ENCODE measurements at regions not wholly inside any gene's neighbourhood (a gene's known extent, or its start where the extent isn't known, plus 50 kb on each side); places are given as distances from the start of the nearest gene placed in this dataset.

DNA sequence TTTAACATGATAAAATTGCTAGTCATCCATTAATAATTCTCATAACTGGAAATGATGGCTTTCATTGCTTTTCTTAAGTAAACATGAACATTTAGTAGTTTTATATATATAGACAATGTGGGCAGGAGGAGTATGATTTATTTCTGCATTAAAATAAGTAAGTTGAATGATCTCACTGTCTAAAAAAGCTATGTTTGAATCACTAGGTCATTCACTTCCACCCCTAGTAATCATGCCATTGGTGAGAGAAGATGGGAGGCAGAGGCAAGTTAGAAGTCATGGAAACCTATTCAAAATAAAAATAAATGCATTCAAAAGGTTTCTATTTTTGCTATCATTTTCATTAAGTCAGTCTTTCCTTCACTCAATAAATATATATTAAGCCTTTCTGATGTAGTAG lies 226.4 kb downstream of the DUSP10 start:
- Histone ChIP-seq H3K36me3 (no peaks in the 10 kb centered on the region), H3K27me3 (ENCODE audit: insufficient read depth, low read depth, severe bottlenecking) (no peaks in the 10 kb centered on the region), H3K4me3 (ENCODE audit: low read depth, low read length) (no peak overlapping the region), H3K27ac (no peak overlapping the region), H3K9me3 (ENCODE audit: severe bottlenecking) (no peaks in the 10 kb centered on the region)
- no peak for DNase-seq
- TF ChIP-seq, protein P1, sequence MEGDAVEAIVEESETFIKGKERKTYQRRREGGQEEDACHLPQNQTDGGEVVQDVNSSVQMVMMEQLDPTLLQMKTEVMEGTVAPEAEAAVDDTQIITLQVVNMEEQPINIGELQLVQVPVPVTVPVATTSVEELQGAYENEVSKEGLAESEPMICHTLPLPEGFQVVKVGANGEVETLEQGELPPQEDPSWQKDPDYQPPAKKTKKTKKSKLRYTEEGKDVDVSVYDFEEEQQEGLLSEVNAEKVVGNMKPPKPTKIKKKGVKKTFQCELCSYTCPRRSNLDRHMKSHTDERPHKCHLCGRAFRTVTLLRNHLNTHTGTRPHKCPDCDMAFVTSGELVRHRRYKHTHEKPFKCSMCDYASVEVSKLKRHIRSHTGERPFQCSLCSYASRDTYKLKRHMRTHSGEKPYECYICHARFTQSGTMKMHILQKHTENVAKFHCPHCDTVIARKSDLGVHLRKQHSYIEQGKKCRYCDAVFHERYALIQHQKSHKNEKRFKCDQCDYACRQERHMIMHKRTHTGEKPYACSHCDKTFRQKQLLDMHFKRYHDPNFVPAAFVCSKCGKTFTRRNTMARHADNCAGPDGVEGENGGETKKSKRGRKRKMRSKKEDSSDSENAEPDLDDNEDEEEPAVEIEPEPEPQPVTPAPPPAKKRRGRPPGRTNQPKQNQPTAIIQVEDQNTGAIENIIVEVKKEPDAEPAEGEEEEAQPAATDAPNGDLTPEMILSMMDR (IDR thresholded peaks at IDR 0.05; ENCODE audit: low read depth, low read length), result no peak

DNA sequence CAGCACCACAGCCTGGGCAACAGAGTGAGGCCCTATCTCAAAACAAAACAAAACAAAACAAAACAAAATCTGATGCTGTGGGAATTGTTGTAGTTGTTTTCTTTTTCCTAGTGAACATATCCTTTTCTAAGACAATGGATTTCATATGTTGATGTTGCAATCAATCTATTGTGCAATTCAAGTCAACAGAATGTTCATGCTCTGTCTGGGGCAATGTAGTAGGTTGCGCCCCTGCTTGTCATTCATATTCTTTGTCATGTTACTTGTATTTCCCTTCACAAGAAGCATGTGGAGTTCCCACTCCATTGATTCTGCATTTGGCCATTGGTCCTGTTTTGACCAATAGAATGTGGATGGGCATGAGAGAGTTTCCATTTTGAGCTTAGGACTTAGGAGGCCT lies 223.9 kb downstream of the DUSP10 start:
- Histone ChIP-seq H3K27me3 (ENCODE audit: insufficient read depth, low read depth, severe bottlenecking) (no peaks in the 10 kb centered on the region), H3K4me3 (ENCODE audit: low read depth, low read length) (no peak overlapping the region), H3K36me3 (no peaks in the 10 kb centered on the region), H3K27ac (no peak overlapping the region), H3K9me3 (ENCODE audit: severe bottlenecking) (no peaks in the 10 kb centered on the region)
- DNase-seq, result no peak
- TF ChIP-seq, protein P1 (IDR thresholded peaks at IDR 0.05; ENCODE audit: low read depth, low read length), result no peak

DNA sequence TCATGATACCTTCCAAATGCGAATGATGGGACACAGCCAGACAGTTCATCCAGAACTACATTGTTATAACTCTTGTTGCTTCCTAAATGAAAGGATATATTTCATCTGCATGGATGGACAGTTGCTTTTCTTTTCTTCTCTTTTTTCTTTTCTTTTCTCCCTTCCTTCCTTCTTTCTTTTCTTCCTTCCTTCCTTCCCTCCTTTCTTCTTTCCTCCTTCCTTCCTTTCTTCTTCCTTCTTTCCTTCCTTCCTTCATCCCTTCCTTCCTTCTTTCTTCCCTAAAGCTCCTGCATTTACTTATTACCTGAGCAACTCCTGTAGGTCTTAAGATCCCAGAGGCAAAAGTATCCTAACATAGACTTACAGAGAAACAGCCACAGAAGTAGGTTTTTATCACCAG lies 221.6 kb downstream of the DUSP10 start:
- no peaks in the 10 kb centered on the region for H3K9me3 ChIP-seq (ENCODE audit: severe bottlenecking)
- DNase-seq, result no peak
- H3K4me3 ChIP-seq (ENCODE audit: low read depth, low read length), result no peak overlapping the region
- H3K27me3 ChIP-seq (ENCODE audit: insufficient read depth, low read depth, severe bottlenecking), result no peaks in the 10 kb centered on the region
- no peak overlapping the region for H3K27ac ChIP-seq
- TF ChIP-seq, protein P1 (IDR thresholded peaks at IDR 0.05; ENCODE audit: low read depth, low read length), result no peak
- H3K36me3 ChIP-seq, result no peaks in the 10 kb centered on the region

DNA sequence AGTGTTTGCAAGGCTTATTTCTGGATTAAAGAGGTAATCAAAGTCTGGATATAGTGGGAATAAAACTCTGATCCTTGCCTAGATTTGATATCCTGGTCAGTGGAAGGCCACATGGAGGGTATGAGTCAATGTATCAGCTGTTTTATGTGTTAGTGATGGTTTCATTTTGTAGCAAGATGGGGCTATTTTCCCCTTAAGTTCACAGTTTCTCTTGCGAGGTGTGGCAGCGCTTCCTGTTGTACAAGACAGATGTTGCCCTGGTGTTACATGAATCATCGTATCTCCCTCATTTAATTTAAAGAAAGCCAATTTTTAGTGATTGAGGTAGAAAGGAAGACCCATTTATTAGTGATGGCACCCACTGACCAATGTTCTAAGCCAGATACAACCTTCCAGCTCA lies 220.2 kb downstream of the DUSP10 start:
- Histone ChIP-seq H3K27me3 (ENCODE audit: insufficient read depth, low read depth, severe bottlenecking) (no peaks in the 10 kb centered on the region), H3K36me3 (no peaks in the 10 kb centered on the region), H3K27ac (no peak overlapping the region), H3K4me3 (ENCODE audit: low read depth, low read length) (no peak overlapping the region), H3K9me3 (ENCODE audit: severe bottlenecking) (no peaks in the 10 kb centered on the region)
- TF ChIP-seq, protein P1 (IDR thresholded peaks at IDR 0.05; ENCODE audit: low read depth, low read length), result no peak
- DNase-seq, result no peak

DNA sequence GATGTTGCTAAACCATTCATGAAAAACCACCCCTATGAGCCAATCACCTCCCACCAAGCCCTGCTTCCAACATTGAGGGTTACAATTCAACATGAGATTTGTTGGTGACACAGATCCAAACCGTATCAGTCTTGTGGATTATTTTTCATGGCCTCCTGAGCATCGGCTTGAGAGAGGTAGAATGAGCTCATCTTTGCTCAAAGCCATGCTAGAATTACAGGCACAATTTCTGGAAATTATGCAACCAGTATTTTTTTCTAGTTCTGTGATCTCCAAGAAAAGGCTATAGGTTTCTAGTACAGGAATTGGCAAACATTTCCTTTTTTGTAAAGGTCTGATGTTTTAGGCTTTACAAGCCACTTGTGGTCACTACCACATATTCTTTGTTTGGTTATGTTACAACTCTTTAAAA lies 219.4 kb downstream of the DUSP10 start:
- TF ChIP-seq, protein P1 (IDR thresholded peaks at IDR 0.05; ENCODE audit: low read depth, low read length), result no peak
- no peak for DNase-seq
- Histone ChIP-seq H3K27ac (no peak overlapping the region), H3K4me3 (ENCODE audit: low read depth, low read length) (no peak overlapping the region), H3K27me3 (ENCODE audit: insufficient read depth, low read depth, severe bottlenecking) (no peaks in the 10 kb centered on the region), H3K9me3 (ENCODE audit: severe bottlenecking) (no peaks in the 10 kb centered on the region), H3K36me3 (no peaks in the 10 kb centered on the region)

DNA sequence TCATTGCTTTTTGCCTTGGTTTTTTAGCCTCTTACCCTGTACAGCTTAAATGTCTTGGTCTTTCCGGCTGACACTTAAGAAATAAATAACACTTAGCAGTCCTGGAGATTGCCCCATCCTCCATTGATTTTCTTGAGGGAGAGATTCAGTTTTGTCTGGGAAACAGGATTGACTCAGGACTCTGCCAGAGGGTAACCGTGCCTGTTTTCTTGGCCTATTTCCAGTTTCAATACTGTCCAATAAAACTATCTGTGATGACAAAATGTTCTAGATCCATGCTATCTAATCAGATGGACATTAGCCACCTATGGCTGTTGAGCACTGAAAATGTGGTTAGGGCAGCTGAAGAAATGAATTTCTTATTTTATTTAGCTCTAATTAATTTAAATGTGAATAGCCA lies 216.1 kb downstream of the DUSP10 start:
- H3K27ac ChIP-seq, result no peak overlapping the region
- TF ChIP-seq, protein P1 (IDR thresholded peaks at IDR 0.05; ENCODE audit: low read depth, low read length), result no peak
- no peak for DNase-seq

More for the DNA sequence above, 216.1 kb downstream of the DUSP10 start:
- Histone ChIP-seq H3K27me3 (ENCODE audit: insufficient read depth, low read depth, severe bottlenecking) (no peaks in the 10 kb centered on the region), H3K36me3 (no peaks in the 10 kb centered on the region), H3K4me3 (ENCODE audit: low read depth, low read length) (no peak overlapping the region), H3K9me3 (ENCODE audit: severe bottlenecking) (no peaks in the 10 kb centered on the region)
